ENCODE measurements at regions not wholly inside any gene's neighbourhood (a gene's known extent, or its start where the extent isn't known, plus 50 kb on each side); places are given as distances from the start of the nearest gene placed in this dataset.
A peak's percentile ranks its signal among the peaks of the same experiment; 100 is the strongest.

DNA sequence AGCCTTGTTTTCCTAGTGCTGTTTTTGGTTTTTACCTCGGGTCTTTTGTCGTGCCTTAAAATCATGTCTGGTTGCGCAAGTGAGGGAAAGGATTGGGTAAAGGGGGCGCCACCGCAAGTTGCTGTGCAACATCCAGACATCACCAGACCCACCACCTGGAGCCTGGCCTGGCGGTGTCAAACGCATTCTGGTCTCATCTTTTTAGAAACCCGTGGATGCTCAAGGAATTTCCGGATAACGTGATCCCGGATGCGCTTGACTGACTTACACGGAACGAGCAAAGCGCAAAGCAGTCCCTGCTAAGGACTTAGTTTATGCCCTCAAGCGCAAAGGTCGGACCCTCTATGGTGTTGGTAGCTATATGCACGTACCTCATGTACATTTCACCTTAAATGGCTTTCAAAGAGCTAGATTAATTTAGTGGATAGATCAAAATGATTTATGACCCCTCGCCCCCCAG, 105.2 kb downstream of the OR2B2 start (continued):
- TF ChIP-seq, protein P1, sequence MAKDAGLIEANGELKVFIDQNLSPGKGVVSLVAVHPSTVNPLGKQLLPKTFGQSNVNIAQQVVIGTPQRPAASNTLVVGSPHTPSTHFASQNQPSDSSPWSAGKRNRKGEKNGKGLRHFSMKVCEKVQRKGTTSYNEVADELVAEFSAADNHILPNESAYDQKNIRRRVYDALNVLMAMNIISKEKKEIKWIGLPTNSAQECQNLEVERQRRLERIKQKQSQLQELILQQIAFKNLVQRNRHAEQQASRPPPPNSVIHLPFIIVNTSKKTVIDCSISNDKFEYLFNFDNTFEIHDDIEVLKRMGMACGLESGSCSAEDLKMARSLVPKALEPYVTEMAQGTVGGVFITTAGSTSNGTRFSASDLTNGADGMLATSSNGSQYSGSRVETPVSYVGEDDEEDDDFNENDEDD (CRISPR knock-in tag; IDR thresholded peaks at IDR 0.05; ENCODE audit: borderline replicate concordance), result no peak
- TF ChIP-seq PRMT3 (CRISPR knock-in tag; IDR thresholded peaks at IDR 0.05; ENCODE audit: borderline replicate concordance, low read depth) (no peak), CBX1 (IDR thresholded peaks at IDR 0.05; ENCODE audit: low read depth) (no peak), TP53 (CRISPR knock-in tag; conservative IDR thresholded peaks at IDR 0.05) (peak; percentile 77; the same call in 1 of the 2 replicates), ZSCAN25 (CRISPR knock-in tag; IDR thresholded peaks at IDR 0.05) (no peak; the same call in 1 of the 2 replicates), ZNF232 (CRISPR knock-in tag; IDR thresholded peaks at IDR 0.05; ENCODE audit: borderline replicate concordance) (no peak), MXD4 (CRISPR knock-in tag; IDR thresholded peaks at IDR 0.05) (no peak), SAFB2 (CRISPR knock-in tag; IDR thresholded peaks at IDR 0.05; ENCODE audit: borderline replicate concordance, low read depth) (no peak), HOXA5 (CRISPR knock-in tag; IDR thresholded peaks at IDR 0.05) (no peak), SNAPC4 (CRISPR knock-in tag; IDR thresholded peaks at IDR 0.05) (peak; percentile 49; the same call in 1 of the 2 replicates), ARNTL (CRISPR knock-in tag; IDR thresholded peaks at IDR 0.05) (no peak), POLR2AphosphoS2 (IDR thresholded peaks at IDR 0.05; ENCODE audit: low read depth, low read length) (no peak), RAD51 (IDR thresholded peaks at IDR 0.05; ENCODE audit: borderline replicate concordance) (no peak), ZZZ3 (CRISPR knock-in tag; IDR thresholded peaks at IDR 0.05; ENCODE audit: borderline replicate concordance) (no peak), ZNF772 (CRISPR knock-in tag; IDR thresholded peaks at IDR 0.05) (no peak; the same call in 1 of the 2 replicates), FOXC1 (CRISPR knock-in tag; IDR thresholded peaks at IDR 0.05; ENCODE audit: borderline replicate concordance) (peak; percentile 24; the same call in 1 of the 2 replicates), NR2F2 (IDR thresholded peaks at IDR 0.05; ENCODE audit: borderline replicate concordance, low read depth) (no peak), ZNF577 (CRISPR knock-in tag; IDR thresholded peaks at IDR 0.05; ENCODE audit: borderline replicate concordance, low read depth) (no peak), CHCHD3 (CRISPR knock-in tag; IDR thresholded peaks at IDR 0.05) (no peak), ZNF639 (CRISPR knock-in tag; conservative IDR thresholded peaks at IDR 0.05) (no peak), ZNF30 (CRISPR knock-in tag; IDR thresholded peaks at IDR 0.05) (no peak), ZNF768 (CRISPR knock-in tag; IDR thresholded peaks at IDR 0.05) (peak; percentile 63; the same call in 1 of the 2 replicates), ZNF572 (CRISPR knock-in tag; IDR thresholded peaks at IDR 0.05) (no peak), RBFOX2 (IDR thresholded peaks at IDR 0.05; ENCODE audit: low read depth, low read length) (no peak), ZNF839 (CRISPR knock-in tag; IDR thresholded peaks at IDR 0.05; ENCODE audit: borderline replicate concordance) (no peak)
- TF ChIP-seq, protein P2, sequence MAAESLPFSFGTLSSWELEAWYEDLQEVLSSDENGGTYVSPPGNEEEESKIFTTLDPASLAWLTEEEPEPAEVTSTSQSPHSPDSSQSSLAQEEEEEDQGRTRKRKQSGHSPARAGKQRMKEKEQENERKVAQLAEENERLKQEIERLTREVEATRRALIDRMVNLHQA (CRISPR knock-in tag; IDR thresholded peaks at IDR 0.05), result no peak

Data from HepG2 (cell line).